ENCODE measurements at regions not wholly inside any gene's neighbourhood (a gene's known extent, or its start where the extent isn't known, plus 50 kb on each side); places are given as distances from the start of the nearest gene placed in this dataset.
A peak's percentile ranks its signal among the peaks of the same experiment; 100 is the strongest.

GRCh38 chr11:30735946-30736345, 149.8 kb upstream of the MPPED2 start:
- no peak for DNase-seq

DNA sequence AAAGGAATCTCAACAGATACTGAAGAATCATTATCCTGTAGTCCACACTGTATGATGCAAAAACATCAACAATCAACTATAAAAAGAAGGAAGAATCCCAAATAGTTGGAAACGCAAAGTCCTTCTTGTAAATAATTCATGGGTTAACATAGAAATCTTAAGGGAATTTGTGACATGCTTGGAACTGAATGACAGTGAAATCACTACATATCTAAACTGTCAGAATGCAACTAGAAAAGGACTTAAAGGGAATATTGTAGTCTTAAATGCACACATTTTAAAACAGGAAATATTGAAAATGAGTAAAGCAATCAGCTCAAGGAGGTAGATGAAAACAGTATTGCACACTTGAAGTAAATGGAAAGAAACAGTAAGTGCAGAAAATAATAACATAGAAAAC, 147.6 kb upstream of the MPPED2 start:
- DNase-seq: no peak

DNA sequence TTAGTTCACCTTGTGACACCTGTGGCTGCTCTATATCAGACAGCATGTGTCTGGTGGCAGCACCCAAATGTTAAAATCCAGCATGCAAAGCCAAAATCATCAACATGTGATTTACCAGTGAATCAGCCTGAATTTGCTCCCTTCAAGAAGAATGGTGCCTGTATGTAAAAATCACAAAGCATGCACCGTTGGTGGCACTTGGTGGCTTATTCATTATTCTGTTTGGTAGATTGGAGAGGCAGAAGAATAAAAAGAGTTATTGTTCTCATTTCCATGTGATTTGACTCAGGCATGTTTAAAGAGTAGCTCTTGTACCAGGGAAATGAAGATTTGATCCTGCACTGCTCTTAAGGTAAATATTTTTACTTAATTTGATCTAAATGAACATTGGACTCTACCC, 143.9 kb upstream of the MPPED2 start:
- DNase-seq: no peak

GRCh38 chr11:30729187-30729713, 143.1 kb upstream of the MPPED2 start:
- no peak for DNase-seq

DNA sequence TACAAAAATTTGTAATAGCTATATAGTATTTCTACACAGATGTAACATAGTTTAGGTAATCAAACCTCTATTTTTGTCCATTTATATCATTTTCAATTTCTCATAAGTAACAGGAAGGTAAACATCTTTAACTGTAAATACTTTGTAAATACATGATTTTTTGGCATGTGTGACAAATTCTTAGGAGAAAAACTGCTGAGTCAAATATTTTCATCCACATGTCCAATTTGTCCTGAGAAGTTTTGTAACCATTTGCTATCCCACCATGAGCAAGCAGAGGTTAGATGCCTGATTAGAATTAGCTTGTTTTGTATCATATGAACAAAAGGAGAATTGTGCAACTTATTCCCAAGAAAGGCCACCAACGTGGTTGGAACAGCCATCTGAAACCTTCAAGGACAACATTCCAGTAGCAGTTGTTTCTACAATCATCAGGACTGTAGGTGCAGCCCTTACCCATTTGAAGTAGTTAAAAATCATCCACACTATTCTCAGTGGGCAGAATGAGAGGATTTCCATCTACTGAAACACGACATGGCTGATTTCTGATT, 139.6 kb upstream of the MPPED2 start:
- no peak for DNase-seq

- DNase-seq: no peak
Measured at GRCh38 chr11:30724274-30724673, 138.1 kb upstream of the MPPED2 start.

DNA sequence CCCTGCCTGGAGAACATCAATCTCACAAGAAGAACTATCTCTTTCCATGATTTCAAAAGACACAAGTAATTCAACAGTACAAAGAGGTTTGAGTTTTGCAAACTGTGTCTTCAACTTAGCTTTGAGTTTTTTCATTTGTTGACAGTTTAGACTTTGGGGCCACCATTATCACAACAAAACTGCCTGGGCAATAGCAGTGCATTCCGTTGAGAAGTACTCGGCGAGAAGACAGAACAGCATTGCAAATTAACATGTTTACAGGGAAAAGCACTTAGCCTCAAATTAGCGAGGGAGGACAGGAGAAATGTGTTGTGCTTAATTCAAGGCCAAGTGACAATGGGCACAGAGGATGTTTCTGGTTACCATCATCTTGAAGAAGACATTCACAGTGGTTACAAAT, 133.2 kb upstream of the MPPED2 start:
- DNase-seq: no peak

GRCh38 chr11:30717641-30718040, 131.5 kb upstream of the MPPED2 start:
- no peak for DNase-seq

GRCh38 chr11:30717009-30717408, 130.9 kb upstream of the MPPED2 start:
- no peak for DNase-seq

GRCh38 chr11:30712749-30713148, 126.6 kb upstream of the MPPED2 start:
- no peak for DNase-seq

DNA sequence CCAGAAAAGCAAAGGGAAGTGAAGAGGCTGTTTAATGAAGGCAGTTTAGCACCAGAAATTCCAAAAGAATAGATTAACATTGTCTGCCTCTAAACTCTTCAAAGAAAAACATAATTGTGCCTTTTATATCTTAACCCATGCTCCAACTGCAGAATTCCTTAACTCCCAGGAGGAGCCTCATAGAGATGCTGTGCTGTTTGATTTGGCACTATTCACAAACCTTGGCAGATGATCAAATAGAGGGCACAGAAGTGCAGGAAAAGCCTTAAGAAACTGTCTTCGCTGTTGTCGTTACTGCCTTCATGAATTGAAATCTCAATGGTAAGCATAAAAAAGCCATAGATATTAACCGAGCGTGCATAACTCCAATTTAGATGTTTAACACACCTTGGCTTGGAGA, 124.1 kb upstream of the MPPED2 start:
- peak; percentile 31 for DNase-seq

GRCh38 chr11:30707110-30707509, 121.0 kb upstream of the MPPED2 start:
- DNase-seq: no peak

DNA sequence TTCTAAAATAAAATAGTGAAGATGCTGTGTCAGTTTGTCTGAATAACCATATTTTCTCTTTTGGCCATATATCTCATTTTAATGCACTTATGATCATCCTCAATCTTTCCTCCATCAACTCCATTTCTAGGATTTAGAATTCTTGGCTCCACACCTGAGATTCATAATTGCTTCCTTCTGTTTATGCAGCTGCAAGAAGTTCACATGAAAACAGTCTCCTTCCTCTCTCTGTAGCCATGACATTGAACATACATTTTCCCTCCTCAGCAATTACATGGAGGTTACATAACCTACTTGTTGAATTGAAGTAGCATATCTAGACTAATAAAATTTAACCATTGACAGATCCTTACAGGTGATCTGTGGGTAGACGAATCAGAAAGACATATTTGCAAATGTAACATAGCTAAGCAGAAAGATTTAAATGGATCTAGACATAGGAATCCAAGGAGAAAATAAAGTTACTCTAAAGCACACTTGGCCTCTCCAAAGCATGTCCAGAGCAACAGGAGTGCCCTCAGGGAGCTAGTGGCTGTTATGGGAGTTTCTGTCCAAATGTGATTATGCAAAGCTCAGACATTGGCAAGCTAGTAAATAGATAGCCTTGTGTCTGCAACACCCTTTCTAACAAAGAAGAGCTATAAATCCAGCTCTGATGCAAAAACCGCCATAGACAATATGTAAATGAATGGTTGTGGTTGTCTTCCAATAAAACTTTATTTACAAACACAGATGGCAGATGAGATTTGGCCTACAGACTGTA, 119.9 kb upstream of the MPPED2 start:
- peak; percentile 74 for DNase-seq

DNA sequence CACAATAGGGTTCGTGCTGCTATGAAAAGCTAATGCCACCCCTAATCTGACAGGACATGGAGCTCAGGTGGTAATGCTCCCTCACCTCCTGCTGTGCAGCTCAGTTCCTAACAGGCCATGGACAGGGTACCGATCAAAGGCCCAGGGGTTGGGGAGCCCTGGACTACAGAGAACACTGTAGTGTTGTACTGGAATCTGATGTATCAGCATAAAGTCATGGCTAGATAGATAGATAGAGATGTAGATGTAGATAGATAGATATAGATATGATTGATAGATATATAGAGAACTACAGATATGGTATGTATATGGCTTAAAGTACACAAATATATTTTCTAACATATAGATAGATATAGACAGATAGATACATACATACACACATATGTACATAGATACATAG, 112.3 kb upstream of the MPPED2 start:
- DNase-seq: no peak

GRCh38 chr11:30697032-30697431, 110.9 kb upstream of the MPPED2 start:
- peak; percentile 42 for DNase-seq

DNA sequence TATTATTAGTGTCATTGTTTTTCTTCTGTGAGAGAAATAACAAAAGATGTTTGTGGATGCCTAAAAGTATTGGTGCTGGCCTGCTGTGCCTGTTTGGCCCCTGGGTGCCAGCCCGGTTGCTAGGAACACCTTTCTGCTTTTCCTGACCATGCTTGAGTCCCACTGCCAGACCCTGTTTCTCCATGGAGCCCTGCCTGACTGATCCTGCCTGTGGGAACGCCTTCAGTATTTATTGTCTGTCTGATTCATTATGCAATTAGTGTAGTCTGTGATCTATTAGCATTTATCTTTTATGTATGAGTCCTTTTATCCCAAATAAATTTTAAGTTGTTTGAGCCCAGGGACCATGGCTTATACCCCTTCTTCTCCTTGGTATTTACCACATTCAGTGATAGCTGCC, 98.6 kb upstream of the MPPED2 start:
- DNase-seq: no peak

GRCh38 chr11:30683176-30683575, 97.0 kb upstream of the MPPED2 start:
- no peak for DNase-seq

GRCh38 chr11:30666817-30667216, 80.7 kb upstream of the MPPED2 start:
- DNase-seq: no peak

DNA sequence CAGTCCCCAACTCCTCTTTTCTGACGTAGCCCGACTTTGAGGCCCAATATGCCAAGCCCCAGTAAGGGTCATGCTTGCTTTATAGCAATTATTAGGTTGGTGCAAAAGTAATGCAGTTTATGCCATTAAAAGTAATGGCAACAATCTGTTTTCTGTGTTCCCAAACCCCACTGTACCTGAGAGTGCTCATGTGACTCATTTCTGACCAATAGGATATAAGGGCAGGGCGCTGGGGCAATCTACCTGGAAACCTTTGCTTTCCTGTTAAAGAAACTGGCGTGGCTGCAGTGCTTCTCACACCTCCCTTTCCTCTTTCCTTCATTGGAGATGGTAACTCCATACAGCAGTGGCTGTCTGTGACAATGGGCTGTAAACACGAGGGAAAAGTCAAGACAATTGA, 78.9 kb upstream of the MPPED2 start:
- DNase-seq: no peak

- no peak for DNase-seq
Measured at GRCh38 chr11:30653606-30654005, 67.5 kb upstream of the MPPED2 start.

- no peak for DNase-seq
Measured at GRCh38 chr11:30652801-30653200, 66.6 kb upstream of the MPPED2 start.

- no peak for DNase-seq
Measured at GRCh38 chr11:30650266-30650665, 64.1 kb upstream of the MPPED2 start.
